Progenitor cell of endocrine pancreas (in vitro differentiated cells): ENCODE measurements at regions not wholly inside any gene's neighbourhood (a gene's known extent, or its start where the extent isn't known, plus 50 kb on each side); places are given as distances from the start of the nearest gene placed in this dataset.

Experiments
- DNase-seq: peaks from one replicate; pipeline ENCODE4 v3.0.0; 2021; ENCODE audit warnings: low spot score; ENCODE audit not compliant: unreplicated experiment
- H3K27ac Mint-ChIP-seq: 2 replicates; pipeline ENCODE4 v1.8.0; 2021; ENCODE audit warnings: mild to moderate bottlenecking, moderate library complexity, mixed read lengths
- H3K27me3 Mint-ChIP-seq: 2 replicates; pipeline ENCODE4 v1.8.0; 2021; ENCODE audit warnings: mixed read lengths
- H3K36me3 Mint-ChIP-seq: 2 replicates; pipeline ENCODE4 v1.8.0; 2022; ENCODE audit warnings: mixed read lengths; ENCODE audit not compliant: insufficient read depth
- H3K4me1 Mint-ChIP-seq: 2 replicates; pipeline ENCODE4 v1.8.0; 2021; ENCODE audit warnings: low read depth, mixed read lengths
- H3K4me3 Mint-ChIP-seq: 2 replicates; pipeline ENCODE4 v1.8.0; 2021; ENCODE audit warnings: low read depth, mild to moderate bottlenecking, moderate library complexity, mixed read lengths
- H3K9me3 Mint-ChIP-seq: 2 replicates; pipeline ENCODE4 v1.8.0; 2021; ENCODE audit warnings: low read depth, mixed read lengths
- CTCF ChIP-seq: fragments of 200-600 bp; sonication (generic); IDR thresholded peaks from one replicate; pipeline ENCODE4 v1.5.0; 2021; ENCODE audit warnings: antibody characterized with exemption, mild to moderate bottlenecking; ENCODE audit not compliant: unreplicated experiment

DNA sequence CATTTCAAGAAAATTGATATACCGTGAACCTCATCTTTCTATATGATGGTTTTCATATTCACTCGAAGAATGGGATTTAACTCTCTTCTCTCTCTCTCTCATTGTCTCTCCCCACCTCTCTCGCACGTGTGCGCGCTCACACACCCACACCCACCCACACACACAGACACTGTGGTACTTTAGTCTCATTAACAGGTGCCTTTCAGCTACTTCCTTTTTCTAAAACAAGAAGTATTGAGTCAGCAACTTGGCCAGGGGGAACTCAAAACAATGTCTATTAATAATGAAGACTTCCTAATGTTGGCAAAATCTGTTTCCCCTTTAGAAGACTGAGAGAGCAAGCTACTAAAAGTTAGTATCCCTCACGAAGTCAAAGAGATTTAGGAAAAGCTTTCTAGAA, 150.7 kb downstream of the TMCO5A start:
- no peak overlapping the region for H3K4me3 Mint-ChIP-seq
- no peak for DNase-seq
- no peak for TF ChIP-seq CTCF
- no peak overlapping the region for H3K27ac Mint-ChIP-seq
- H3K36me3 Mint-ChIP-seq: no peaks in the 10 kb centered on the region
- H3K4me1 Mint-ChIP-seq: peaks cover 18% of the 10 kb centered on the region
- no peaks in the 10 kb centered on the region for H3K9me3 Mint-ChIP-seq
- H3K27me3 Mint-ChIP-seq: peaks cover 4% of the 10 kb centered on the region

DNA sequence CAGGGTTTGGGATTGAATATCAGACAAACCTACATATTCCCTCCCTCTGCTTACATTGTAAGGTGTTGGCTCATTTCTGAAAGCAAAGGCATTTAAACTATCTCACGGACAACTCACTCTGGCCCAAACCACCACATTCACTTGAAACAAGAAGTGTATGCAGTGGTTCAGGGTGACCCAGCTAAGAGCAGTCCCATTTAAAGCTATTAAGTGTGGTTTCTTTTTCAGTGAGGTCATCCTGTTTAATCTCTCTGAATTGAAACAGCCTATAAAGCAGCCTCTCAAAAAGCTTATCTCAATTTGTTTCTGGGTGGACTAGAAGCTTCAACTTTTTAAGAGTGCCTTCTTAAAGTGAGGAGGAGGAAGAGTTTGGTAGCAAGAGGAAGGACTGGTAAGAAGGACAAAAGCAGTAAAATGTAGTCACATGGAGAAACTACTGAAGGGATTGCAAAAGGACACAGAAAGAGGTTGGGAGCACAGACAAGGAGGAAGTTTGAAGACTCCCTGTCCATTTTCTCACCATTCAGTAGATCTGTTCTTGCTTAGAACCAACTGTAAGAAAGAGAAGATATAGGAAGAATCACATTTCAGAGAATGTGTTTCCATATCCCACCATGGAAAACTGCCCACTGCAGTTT, 151.6 kb downstream of the TMCO5A start:
- H3K27me3 Mint-ChIP-seq: peaks cover 4% of the 10 kb centered on the region
- no peak overlapping the region for H3K4me3 Mint-ChIP-seq
- DNase-seq: no peak
- no peak for TF ChIP-seq CTCF
- H3K36me3 Mint-ChIP-seq: no peaks in the 10 kb centered on the region
- H3K4me1 Mint-ChIP-seq: peaks cover 20% of the 10 kb centered on the region
- no peak overlapping the region for H3K27ac Mint-ChIP-seq
- H3K9me3 Mint-ChIP-seq: no peaks in the 10 kb centered on the region

DNA sequence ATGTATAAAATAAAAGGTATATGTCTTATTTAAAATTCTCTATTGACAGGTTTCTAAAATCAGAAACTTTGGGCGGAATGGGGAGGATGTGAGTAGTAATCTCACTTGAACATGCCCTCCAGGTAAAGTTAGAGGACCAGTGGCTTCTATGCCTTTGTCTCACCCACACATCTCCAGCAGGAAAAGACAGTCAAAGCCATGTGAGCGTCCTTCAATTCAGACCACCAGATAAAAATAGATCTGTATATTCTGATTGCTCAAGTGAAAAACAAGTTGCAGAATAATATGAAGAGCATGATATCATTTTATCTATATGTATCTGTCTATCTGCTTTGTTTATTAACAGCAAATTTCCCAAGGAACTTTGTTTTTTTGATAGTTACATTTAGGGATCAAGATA, 152.2 kb downstream of the TMCO5A start:
- Mint-ChIP-seq H3K27me3 (peaks cover 4% of the 10 kb centered on the region), H3K9me3 (no peaks in the 10 kb centered on the region), H3K4me3 (no peak overlapping the region), H3K4me1 (peaks cover 20% of the 10 kb centered on the region), H3K27ac (no peak overlapping the region), H3K36me3 (no peaks in the 10 kb centered on the region)
- DNase-seq: no peak
- no peak for TF ChIP-seq CTCF

DNA sequence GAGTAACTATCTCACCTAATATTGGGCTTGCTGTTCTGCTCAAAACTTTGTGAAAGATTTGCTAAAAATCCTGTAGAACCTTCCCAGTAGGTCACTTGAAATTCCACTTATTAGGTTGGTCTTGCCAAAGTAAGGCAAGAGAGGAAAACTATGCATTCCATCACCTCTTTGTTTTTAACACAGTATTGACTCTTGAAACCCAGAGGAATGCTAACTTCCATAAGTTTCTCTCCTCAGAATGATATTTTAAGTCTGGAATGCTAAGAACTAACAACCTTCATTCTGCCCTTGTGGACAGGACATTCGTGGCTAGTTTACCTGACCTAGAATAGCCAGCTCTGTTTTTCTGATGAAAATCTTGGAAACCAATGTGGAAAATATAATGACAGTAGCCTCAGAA, 154.5 kb downstream of the TMCO5A start:
- Mint-ChIP-seq H3K27ac (no peak overlapping the region), H3K4me1 (peaks cover 20% of the 10 kb centered on the region), H3K9me3 (no peaks in the 10 kb centered on the region), H3K27me3 (peaks cover 4% of the 10 kb centered on the region), H3K4me3 (no peak overlapping the region), H3K36me3 (no peaks in the 10 kb centered on the region)
- no peak for TF ChIP-seq CTCF
- DNase-seq: no peak

- TF ChIP-seq CTCF: no peak
- peaks cover 18% of the 10 kb centered on the region for H3K4me1 Mint-ChIP-seq
- no peaks in the 10 kb centered on the region for H3K9me3 Mint-ChIP-seq
- H3K27me3 Mint-ChIP-seq: peaks cover 4% of the 10 kb centered on the region
- DNase-seq: no peak
- no peak overlapping the region for H3K27ac Mint-ChIP-seq
- no peak overlapping the region for H3K4me3 Mint-ChIP-seq
- no peaks in the 10 kb centered on the region for H3K36me3 Mint-ChIP-seq
Measured at GRCh38 chr15:38090223-38090622, 155.8 kb downstream of the TMCO5A start.
